ENCODE measurements at regions not wholly inside any gene's neighbourhood (a gene's known extent, or its start where the extent isn't known, plus 50 kb on each side); places are given as distances from the start of the nearest gene placed in this dataset.

DNA sequence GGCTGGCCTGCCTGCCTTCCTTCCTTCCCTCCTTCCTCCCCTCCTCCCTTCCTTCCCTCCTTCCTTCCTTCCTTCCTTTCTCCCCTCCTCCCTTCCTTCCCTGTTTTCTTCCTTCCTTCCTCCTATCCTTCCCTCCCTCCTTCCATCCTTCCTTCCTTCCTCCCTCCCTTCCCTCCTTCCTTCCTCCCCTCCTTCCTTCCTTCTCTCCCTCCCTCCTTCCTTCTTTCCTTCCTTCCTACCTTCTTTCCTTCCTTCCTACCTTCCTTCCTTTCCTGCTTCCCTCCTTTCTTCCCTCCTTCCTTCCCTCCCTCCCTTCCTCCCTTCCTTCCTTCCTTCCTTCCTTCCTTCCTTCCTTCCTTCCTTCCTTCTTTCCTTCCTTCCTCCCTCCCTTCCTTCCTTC is 70.1 kb upstream of the PTGFR start:
- TF ChIP-seq, protein P1, sequence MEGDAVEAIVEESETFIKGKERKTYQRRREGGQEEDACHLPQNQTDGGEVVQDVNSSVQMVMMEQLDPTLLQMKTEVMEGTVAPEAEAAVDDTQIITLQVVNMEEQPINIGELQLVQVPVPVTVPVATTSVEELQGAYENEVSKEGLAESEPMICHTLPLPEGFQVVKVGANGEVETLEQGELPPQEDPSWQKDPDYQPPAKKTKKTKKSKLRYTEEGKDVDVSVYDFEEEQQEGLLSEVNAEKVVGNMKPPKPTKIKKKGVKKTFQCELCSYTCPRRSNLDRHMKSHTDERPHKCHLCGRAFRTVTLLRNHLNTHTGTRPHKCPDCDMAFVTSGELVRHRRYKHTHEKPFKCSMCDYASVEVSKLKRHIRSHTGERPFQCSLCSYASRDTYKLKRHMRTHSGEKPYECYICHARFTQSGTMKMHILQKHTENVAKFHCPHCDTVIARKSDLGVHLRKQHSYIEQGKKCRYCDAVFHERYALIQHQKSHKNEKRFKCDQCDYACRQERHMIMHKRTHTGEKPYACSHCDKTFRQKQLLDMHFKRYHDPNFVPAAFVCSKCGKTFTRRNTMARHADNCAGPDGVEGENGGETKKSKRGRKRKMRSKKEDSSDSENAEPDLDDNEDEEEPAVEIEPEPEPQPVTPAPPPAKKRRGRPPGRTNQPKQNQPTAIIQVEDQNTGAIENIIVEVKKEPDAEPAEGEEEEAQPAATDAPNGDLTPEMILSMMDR (IDR thresholded peaks at IDR 0.05) = no peak
- TF ChIP-seq EZH2 (IDR thresholded peaks at IDR 0.05) = no peak
